ENCODE measurements at regions not wholly inside any gene's neighbourhood (a gene's known extent, or its start where the extent isn't known, plus 50 kb on each side); places are given as distances from the start of the nearest gene placed in this dataset.

DNA sequence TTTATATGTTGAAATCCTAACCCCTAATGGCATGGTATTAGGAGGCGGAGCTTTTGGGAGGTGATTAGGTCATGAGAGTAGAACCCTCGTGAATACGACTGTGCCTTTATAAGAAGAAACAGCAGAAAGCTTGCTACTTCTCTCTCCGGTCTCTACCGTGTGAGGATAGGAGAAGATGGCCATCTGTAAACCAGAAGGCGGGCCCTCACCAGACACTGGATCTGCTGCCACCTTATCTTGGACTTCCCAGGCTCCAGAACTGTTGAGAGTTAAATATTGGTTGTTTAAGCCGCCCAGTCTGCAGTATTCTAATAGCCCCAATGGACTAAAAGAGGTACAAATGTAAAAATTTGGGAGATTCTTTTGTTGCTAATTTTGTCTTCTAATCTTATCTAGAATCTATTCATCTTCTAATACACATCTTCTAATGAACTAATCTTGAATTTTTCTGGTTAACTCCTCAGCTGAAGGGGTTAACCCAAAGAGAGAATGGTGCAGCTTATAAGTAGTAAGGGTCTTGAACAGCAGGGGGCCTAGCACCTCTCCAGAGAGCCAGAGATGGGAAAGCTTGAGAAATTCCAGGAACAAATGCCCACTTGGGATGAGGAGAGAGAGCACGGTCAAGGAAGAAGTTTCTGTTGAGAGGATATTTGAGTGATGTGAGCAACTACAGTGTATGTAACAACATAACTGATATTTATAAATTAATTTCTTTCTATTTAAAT lies 264.0 kb upstream of the GRIP1 start:
- H3K4me3 ChIP-seq (ENCODE audit: low read depth, low read length) = no peak overlapping the region
- TF ChIP-seq, protein P1, sequence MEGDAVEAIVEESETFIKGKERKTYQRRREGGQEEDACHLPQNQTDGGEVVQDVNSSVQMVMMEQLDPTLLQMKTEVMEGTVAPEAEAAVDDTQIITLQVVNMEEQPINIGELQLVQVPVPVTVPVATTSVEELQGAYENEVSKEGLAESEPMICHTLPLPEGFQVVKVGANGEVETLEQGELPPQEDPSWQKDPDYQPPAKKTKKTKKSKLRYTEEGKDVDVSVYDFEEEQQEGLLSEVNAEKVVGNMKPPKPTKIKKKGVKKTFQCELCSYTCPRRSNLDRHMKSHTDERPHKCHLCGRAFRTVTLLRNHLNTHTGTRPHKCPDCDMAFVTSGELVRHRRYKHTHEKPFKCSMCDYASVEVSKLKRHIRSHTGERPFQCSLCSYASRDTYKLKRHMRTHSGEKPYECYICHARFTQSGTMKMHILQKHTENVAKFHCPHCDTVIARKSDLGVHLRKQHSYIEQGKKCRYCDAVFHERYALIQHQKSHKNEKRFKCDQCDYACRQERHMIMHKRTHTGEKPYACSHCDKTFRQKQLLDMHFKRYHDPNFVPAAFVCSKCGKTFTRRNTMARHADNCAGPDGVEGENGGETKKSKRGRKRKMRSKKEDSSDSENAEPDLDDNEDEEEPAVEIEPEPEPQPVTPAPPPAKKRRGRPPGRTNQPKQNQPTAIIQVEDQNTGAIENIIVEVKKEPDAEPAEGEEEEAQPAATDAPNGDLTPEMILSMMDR (IDR thresholded peaks at IDR 0.05; ENCODE audit: borderline replicate concordance, insufficient read depth, low read depth, low read length) = no peak

DNA sequence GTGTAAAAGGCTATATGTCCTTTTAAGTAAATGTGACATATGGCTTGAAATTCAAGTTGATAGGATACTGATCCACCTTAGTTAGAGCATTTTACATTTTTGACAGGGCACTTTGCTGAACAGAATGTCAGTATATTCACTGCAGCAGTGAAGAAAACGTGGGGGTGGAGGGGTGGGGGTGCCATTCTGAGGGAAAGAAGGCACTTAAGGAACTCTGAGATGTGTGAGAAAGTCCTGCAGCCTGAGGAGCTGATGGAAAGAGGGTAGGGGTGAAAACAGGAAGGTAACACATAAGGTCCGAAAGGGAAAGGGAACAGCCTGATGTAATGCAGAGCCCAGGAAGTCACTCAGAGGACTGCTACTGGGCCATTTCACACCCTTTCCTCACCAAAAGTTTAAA lies 265.5 kb upstream of the GRIP1 start:
- TF ChIP-seq, protein P1 (IDR thresholded peaks at IDR 0.05; ENCODE audit: borderline replicate concordance, insufficient read depth, low read depth, low read length) = no peak
- H3K4me3 ChIP-seq (ENCODE audit: low read depth, low read length) = no peak overlapping the region

DNA sequence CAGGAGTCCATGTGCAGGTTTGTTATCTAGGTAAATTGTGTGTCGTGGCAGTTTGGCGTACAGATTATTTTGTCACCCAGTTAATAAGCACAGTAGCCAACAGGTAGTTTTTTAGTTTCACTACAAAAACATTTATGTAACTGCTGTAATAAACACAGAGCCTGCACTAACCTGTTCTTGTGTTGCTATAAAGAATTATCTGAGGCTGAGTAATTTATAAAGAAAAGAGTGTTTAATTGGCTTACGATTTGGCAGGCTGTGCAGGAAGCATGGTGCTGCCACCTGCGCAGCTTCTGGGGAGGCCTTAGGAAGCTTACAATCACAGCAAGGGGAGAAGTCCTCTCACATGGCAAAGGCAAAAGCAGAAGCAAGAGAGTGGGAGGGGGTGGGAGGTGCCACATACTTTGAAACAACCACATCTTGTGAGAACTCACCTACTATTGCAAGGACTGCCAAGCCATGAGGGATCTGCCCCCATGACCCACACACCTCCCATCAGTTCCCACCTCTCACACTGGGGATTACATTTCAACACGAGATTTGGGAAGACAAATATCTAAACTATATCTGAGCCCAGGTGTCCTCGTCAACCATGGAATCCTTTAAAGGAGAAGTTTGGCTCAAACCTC lies 266.4 kb upstream of the GRIP1 start:
- H3K4me3 ChIP-seq (ENCODE audit: low read depth, low read length) = no peak overlapping the region
- TF ChIP-seq, protein P1 (IDR thresholded peaks at IDR 0.05; ENCODE audit: borderline replicate concordance, insufficient read depth, low read depth, low read length) = no peak

DNA sequence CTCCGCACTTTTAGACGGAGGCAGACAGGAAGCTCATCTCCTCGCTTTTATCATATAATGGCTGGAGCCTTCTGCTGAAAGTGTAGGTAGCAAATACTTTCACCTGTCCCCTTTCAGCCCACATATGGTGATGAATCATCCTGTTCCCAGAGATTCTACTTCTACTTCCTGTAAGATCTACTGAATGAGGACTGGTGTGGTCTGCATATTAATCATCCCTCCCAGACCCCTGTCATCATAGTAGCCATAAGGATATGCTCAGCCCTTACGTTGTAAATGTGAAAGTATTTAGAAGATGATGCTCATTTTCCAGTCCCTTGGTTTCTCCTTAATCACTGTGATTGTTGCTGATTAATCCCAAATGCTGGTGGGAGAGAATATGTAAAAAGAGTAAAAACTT lies 268.2 kb upstream of the GRIP1 start:
- TF ChIP-seq, protein P1 (IDR thresholded peaks at IDR 0.05; ENCODE audit: borderline replicate concordance, insufficient read depth, low read depth, low read length) = no peak
- no peak overlapping the region for H3K4me3 ChIP-seq (ENCODE audit: low read depth, low read length)

DNA sequence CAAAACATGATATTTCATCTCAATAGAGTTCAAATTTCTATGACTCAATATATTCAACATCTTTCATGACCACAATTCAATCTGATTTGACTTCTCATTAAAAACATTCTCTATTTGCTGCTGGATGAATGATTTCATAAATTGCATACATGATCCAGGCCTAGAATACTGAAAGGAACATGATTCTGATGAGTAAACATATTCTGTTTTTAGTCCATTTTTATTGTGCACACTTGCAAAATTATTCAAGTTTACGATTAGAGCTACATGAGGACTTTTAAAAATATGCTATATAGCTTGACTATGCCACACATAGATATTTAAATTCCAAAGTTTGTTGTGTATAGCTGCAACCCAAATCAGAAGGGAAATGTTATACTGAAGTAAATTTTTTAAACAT lies 273.8 kb upstream of the GRIP1 start:
- H3K4me3 ChIP-seq (ENCODE audit: low read depth, low read length) = no peak overlapping the region
- TF ChIP-seq, protein P1 (IDR thresholded peaks at IDR 0.05; ENCODE audit: borderline replicate concordance, insufficient read depth, low read depth, low read length) = no peak

DNA sequence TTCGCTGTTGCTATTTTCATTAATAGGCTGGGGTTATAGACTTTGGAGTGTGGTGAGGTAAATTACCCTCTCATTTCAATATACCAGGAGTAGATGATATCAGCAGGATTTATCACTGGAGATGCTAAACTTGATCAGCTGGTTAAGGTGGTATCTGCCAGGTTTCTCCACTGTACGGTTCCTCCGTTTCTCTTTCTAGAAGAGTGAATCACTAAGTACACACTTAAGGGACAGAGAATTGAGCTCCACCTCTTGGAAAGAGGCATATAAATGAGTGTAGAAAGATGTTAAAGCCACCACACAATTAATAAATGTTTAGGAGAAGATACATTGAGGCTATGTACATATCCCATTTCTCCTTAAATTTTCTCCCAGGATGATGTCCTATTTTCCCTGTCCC lies 277.4 kb upstream of the GRIP1 start:
- TF ChIP-seq, protein P1 (IDR thresholded peaks at IDR 0.05; ENCODE audit: borderline replicate concordance, insufficient read depth, low read depth, low read length) = no peak
- no peak overlapping the region for H3K4me3 ChIP-seq (ENCODE audit: low read depth, low read length)

DNA sequence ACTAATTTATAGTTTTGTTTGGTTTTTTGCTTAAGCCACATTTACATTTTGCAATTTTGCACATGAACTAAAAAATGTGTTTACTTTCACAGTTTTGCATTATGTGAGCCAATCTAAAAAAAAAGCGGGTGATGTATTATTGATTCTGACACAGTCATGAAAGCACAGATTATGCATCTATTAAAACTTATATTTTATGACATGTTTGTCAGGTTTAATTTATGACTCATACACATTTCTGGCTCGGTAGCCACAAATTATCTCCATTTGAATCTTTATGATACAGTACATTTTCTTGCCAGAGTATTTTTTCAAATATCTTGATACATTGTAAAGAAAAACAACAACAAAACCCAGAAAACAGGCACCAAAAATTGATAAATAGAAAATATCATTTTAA lies 280.4 kb upstream of the GRIP1 start:
- TF ChIP-seq, protein P1 (IDR thresholded peaks at IDR 0.05; ENCODE audit: borderline replicate concordance, insufficient read depth, low read depth, low read length) = no peak
- no peak overlapping the region for H3K4me3 ChIP-seq (ENCODE audit: low read depth, low read length)

All from GM12875 (cell line).